ENCODE measurements at regions not wholly inside any gene's neighbourhood (a gene's known extent, or its start where the extent isn't known, plus 50 kb on each side); places are given as distances from the start of the nearest gene placed in this dataset.

- no peaks in the 10 kb centered on the region for H3K9me3 Mint-ChIP-seq
- H3K27ac Mint-ChIP-seq, result no peak overlapping the region
- DNase-seq (ENCODE audit: low spot score) (no peak), ATAC-seq (no peak; the same call in 1 of the 2 replicates)
- H3K36me3 Mint-ChIP-seq, result no peaks in the 10 kb centered on the region
- H3K4me3 Mint-ChIP-seq, result no peak overlapping the region
- ChIA-PET POLR2A (no interaction called here), CTCF (no interaction called here)
- no peaks in the 10 kb centered on the region for H3K27me3 Mint-ChIP-seq (ENCODE audit: low read depth)
- H3K4me1 Mint-ChIP-seq, result peaks cover 54% of the 10 kb centered on the region
- TF ChIP-seq TEAD4 (CRISPR knock-in tag; IDR thresholded peaks at IDR 0.05) (no peak), E2F4 (CRISPR knock-in tag; IDR thresholded peaks at IDR 0.05; ENCODE audit: borderline replicate concordance, low read depth) (no peak), CREM (CRISPR knock-in tag; IDR thresholded peaks at IDR 0.05) (no peak), PRRX2 (CRISPR knock-in tag; IDR thresholded peaks at IDR 0.05) (no peak), AFF4 (CRISPR knock-in tag; IDR thresholded peaks at IDR 0.05; ENCODE audit: borderline replicate concordance) (no peak)
These were observed 401.8 kb downstream of the RAPGEF2 start for GRCh38 chr4:159504684-159505083.

- no peaks in the 10 kb centered on the region for H3K9me3 Mint-ChIP-seq
- CTCF ChIA-PET, result no interaction called here
- H3K4me1 Mint-ChIP-seq, result peaks cover 52% of the 10 kb centered on the region
- no peak for TF ChIP-seq TEAD4 (CRISPR knock-in tag; IDR thresholded peaks at IDR 0.05)
- TF ChIP-seq FOXP4 (CRISPR knock-in tag; IDR thresholded peaks at IDR 0.05), result no peak
- no peak for TF ChIP-seq ETV6 (CRISPR knock-in tag; IDR thresholded peaks at IDR 0.05)
- no peak for TF ChIP-seq MXD4 (CRISPR knock-in tag; IDR thresholded peaks at IDR 0.05; ENCODE audit: borderline replicate concordance)
- no peak for TF ChIP-seq STAT6 (CRISPR knock-in tag; conservative IDR thresholded peaks at IDR 0.05; ENCODE audit: low read depth)
- TF ChIP-seq ZNF532 (CRISPR knock-in tag; IDR thresholded peaks at IDR 0.05; ENCODE audit: borderline replicate concordance), result no peak
- TF ChIP-seq MLX (CRISPR knock-in tag; IDR thresholded peaks at IDR 0.05), result no peak
- no peak for TF ChIP-seq PRRX2 (CRISPR knock-in tag; IDR thresholded peaks at IDR 0.05)
- TF ChIP-seq ZNF232 (CRISPR knock-in tag; IDR thresholded peaks at IDR 0.05), result no peak
- TF ChIP-seq CTCF (IDR thresholded peaks at IDR 0.05), result no peak
- TF ChIP-seq IRF1 (CRISPR knock-in tag; IDR thresholded peaks at IDR 0.05), result no peak
- TF ChIP-seq ZNF263 (CRISPR knock-in tag; IDR thresholded peaks at IDR 0.05; ENCODE audit: low read depth), result no peak
These were observed 402.5 kb downstream of the RAPGEF2 start for GRCh38 chr4:159505266-159505975.

More at GRCh38 chr4:159505266-159505975, 402.5 kb downstream of the RAPGEF2 start:
- no peaks in the 10 kb centered on the region for H3K36me3 Mint-ChIP-seq
- H3K27me3 Mint-ChIP-seq (ENCODE audit: low read depth), result no peaks in the 10 kb centered on the region
- no peak overlapping the region for H3K4me3 Mint-ChIP-seq
- POLR2A ChIA-PET, result no interaction called here
- DNase-seq (ENCODE audit: low spot score) (no peak), ATAC-seq (no peak)
- no peak overlapping the region for H3K27ac Mint-ChIP-seq

All from WTC11 (cell line).